Neural crest cell (in vitro differentiated cells): ENCODE measurements at regions not wholly inside any gene's neighbourhood (a gene's known extent, or its start where the extent isn't known, plus 50 kb on each side); places are given as distances from the start of the nearest gene placed in this dataset.
"Not testable (repeated sequence)": the region's sequence is repeated elsewhere in the genome, so short reads cannot be mapped to it uniquely, and the experiment has no call there.

ENCODE experiments used
- DNase-seq: peaks from one replicate; pipeline ENCODE4 v3.0.0; 2021; ENCODE audit warnings: low read depth, mixed read lengths, low spot score
- H3K27ac Mint-ChIP-seq: one replicate; pipeline ENCODE4 v1.8.0; 2021; ENCODE audit warnings: mild to moderate bottlenecking, mixed read lengths; ENCODE audit not compliant: unreplicated experiment
- H3K27me3 Mint-ChIP-seq: 2 replicates; pipeline ENCODE4 v1.8.0; 2021; ENCODE audit warnings: low read depth, mild to moderate bottlenecking, mixed read lengths
- H3K36me3 Mint-ChIP-seq: 2 replicates; pipeline ENCODE4 v1.8.0; 2021; ENCODE audit warnings: low read depth, mild to moderate bottlenecking, mixed read lengths
- H3K4me1 Mint-ChIP-seq: 2 replicates; pipeline ENCODE4 v1.8.0; 2021; ENCODE audit warnings: mixed read lengths
- H3K4me3 Mint-ChIP-seq: one replicate; pipeline ENCODE4 v1.8.0; 2021; ENCODE audit warnings: mild to moderate bottlenecking, mixed read lengths
- H3K9me3 Mint-ChIP-seq: 2 replicates; pipeline ENCODE4 v1.8.0; 2021; ENCODE audit warnings: mixed read lengths
- CTCF ChIP-seq: fragments of 200-600 bp; sonication (generic); conservative IDR thresholded peaks from 2 replicates; pipeline ENCODE4 v1.5.0; 2021; ENCODE audit warnings: antibody characterized with exemption, mild to moderate bottlenecking

- Mint-ChIP-seq H3K27me3 (no peaks in the 10 kb centered on the region), H3K4me3 (no peak overlapping the region), H3K4me1 (no peaks in the 10 kb centered on the region), H3K9me3 (no peaks in the 10 kb centered on the region), H3K36me3 (no peaks in the 10 kb centered on the region), H3K27ac (peak overlapping the region; percentile 19)
- no peak for DNase-seq
- TF ChIP-seq CTCF = no peak
These were observed 114.3 kb downstream of the DCK start for GRCh38 chr4:71107726-71108125.

- Mint-ChIP-seq H3K9me3 (no peaks in the 10 kb centered on the region), H3K4me3 (no peak overlapping the region), H3K36me3 (no peaks in the 10 kb centered on the region), H3K27ac (no peak overlapping the region), H3K4me1 (no peaks in the 10 kb centered on the region), H3K27me3 (no peaks in the 10 kb centered on the region)
- DNase-seq = no peak
- TF ChIP-seq CTCF = no peak
These were observed 117.0 kb downstream of the DCK start for GRCh38 chr4:71110499-71110898.

- not testable (repeated sequence) for H3K36me3 Mint-ChIP-seq, H3K9me3 Mint-ChIP-seq, H3K4me1 Mint-ChIP-seq, H3K27ac Mint-ChIP-seq, DNase-seq, H3K27me3 Mint-ChIP-seq, H3K4me3 Mint-ChIP-seq
These were observed 117.7 kb downstream of the DCK start for GRCh38 chr4:71111133-71111532.

GRCh38 chr4:71113294-71113693, 119.8 kb downstream of the DCK start:
- Mint-ChIP-seq H3K27ac (no peak overlapping the region), H3K27me3 (no peaks in the 10 kb centered on the region), H3K9me3 (peaks cover 2% of the 10 kb centered on the region), H3K4me1 (no peaks in the 10 kb centered on the region), H3K36me3 (no peaks in the 10 kb centered on the region), H3K4me3 (no peak overlapping the region)
- no peak for DNase-seq
- peak; percentile 33 for TF ChIP-seq CTCF

- Mint-ChIP-seq H3K4me3 (no peak overlapping the region), H3K27me3 (no peaks in the 10 kb centered on the region), H3K9me3 (peaks cover 5% of the 10 kb centered on the region), H3K27ac (no peak overlapping the region), H3K4me1 (no peaks in the 10 kb centered on the region), H3K36me3 (peaks cover 2% of the 10 kb centered on the region)
- TF ChIP-seq CTCF = no peak
- no peak for DNase-seq
These were observed 127.5 kb downstream of the DCK start for GRCh38 chr4:71120831-71121524.

GRCh38 chr4:71123951-71124350, 130.5 kb downstream of the DCK start:
- Mint-ChIP-seq H3K36me3 (peaks cover 2% of the 10 kb centered on the region), H3K9me3 (peaks cover 3% of the 10 kb centered on the region), H3K4me1 (no peaks in the 10 kb centered on the region), H3K4me3 (no peak overlapping the region), H3K27me3 (no peaks in the 10 kb centered on the region), H3K27ac (no peak overlapping the region)
- DNase-seq = no peak
- no peak for TF ChIP-seq CTCF
